Prostate gland (tissue), 2 donors: ENCODE measurements at regions not wholly inside any gene's neighbourhood (a gene's known extent, or its start where the extent isn't known, plus 50 kb on each side); places are given as distances from the start of the nearest gene placed in this dataset.
A peak's percentile ranks its signal among the peaks of the same experiment; 100 is the strongest.

Source experiments
- DNase-seq: peaks from one replicate; pipeline ENCODE4 v3.0.0-alpha.2; 2019; ENCODE audit warnings: low spot score
- H3K27ac ChIP-seq, 2 donors: fragments of 200-600 bp; sonication (generic); 2 replicates each; pipeline ENCODE4 v1.5.1; 2017 to 2019
- H3K27me3 ChIP-seq: fragments of 200-600 bp; sonication (generic); replicated peaks from 2 replicates; pipeline ENCODE4 v1.5.1; 2019; ENCODE audit not compliant: insufficient read depth
- H3K36me3 ChIP-seq, 2 donors: fragments of 200-600 bp; sonication (generic); 1 replicate in 1 of 2; 2 replicates in 1 of 2; pipeline versions ENCODE4 v1.5.1 to v1.8.1; 2017 to 2019
- H3K4me1 ChIP-seq: fragments of 200-600 bp; sonication (generic); replicated peaks from 2 replicates; pipeline ENCODE4 v1.5.1; 2019
- H3K4me3 ChIP-seq, 2 donors: fragments of 200-600 bp; sonication (generic); 2 replicates each; pipeline ENCODE4 v1.5.1; 2017 to 2019
- H3K9me3 ChIP-seq: fragments of 200-600 bp; sonication (generic); 2 replicates; pipeline ENCODE4 v1.5.1; 2017
- CTCF ChIP-seq, 4 experiments: fragments of 200-600 bp in 2 of 4; fragments of 450-650 bp in 2 of 4; sonication (generic) in 2 of 4; IDR thresholded peaks; 1 replicate in 3 of 4; 2 replicates in 1 of 4; pipeline ENCODE4 v1.5.1; 2016 to 2019; ENCODE audit warnings: antibody characterized with exemption in 4 of 4, mild to moderate bottlenecking in 2 of 4, moderate library complexity in 2 of 4
- POLR2A ChIP-seq: fragments of 450-650 bp; IDR thresholded peaks from one replicate; pipeline ENCODE4 v1.6.1; 2016; ENCODE audit warnings: antibody characterized with exemption, mild to moderate bottlenecking
- POLR2AphosphoS5 ChIP-seq: sonication (generic); formaldehyde crosslinking; IDR thresholded peaks from one replicate; pipeline ENCODE4 v1.6.1; 2017; ENCODE audit warnings: antibody characterized with exemption
- WGBS: methylation state at CpG from one replicate; pipeline ENCODE4 v1.1.5; 2018; 5-methylcytosine and 5-hydroxymethylcytosine counted together
- intact Hi-C: fragments of 100-400 bp; cut with DNase I; formaldehyde crosslinking; loops from one replicate; pipeline ENCODE4 v1.14.2; 2022

- Histone ChIP-seq H3K36me3 (no peaks in the 10 kb centered on the region), H3K27me3 (no peaks in the 10 kb centered on the region), H3K9me3 (no peaks in the 10 kb centered on the region), H3K4me1 (no peaks in the 10 kb centered on the region), H3K4me3 (no peak overlapping the region), H3K27ac (no peak overlapping the region)
- TF ChIP-seq POLR2AphosphoS5 (no peak), POLR2A (no peak), CTCF (IDR thresholded peaks at IDR 0.05) (no peak)
- WGBS = 32% methylated on average over 3 of the region's 3 CpGs
- intact Hi-C loops = no loop called here
- DNase-seq = no peak
Observed at GRCh38 chr11:80157447-80157846, 716.6 kb upstream of the TENM4 start.

GRCh38 chr11:80156062-80156461, 715.2 kb upstream of the TENM4 start:
- DNase-seq = no peak
- no peak for TF ChIP-seq POLR2AphosphoS5
- no peak for TF ChIP-seq CTCF (IDR thresholded peaks at IDR 0.05)
- no peak for TF ChIP-seq POLR2A
- intact Hi-C loops = no loop called here

GRCh38 chr11:80155412-80156017, 714.7 kb upstream of the TENM4 start:
- Histone ChIP-seq H3K27me3 (no peaks in the 10 kb centered on the region), H3K27ac (no peak overlapping the region), H3K9me3 (no peaks in the 10 kb centered on the region), H3K4me3 (no peak overlapping the region), H3K4me1 (no peaks in the 10 kb centered on the region), H3K36me3 (no peaks in the 10 kb centered on the region)
- intact Hi-C loops = no loop called here
- TF ChIP-seq POLR2A (no peak), CTCF (IDR thresholded peaks at IDR 0.05) (peak in 2 of 4 experiments; percentile 20 to 34)
- WGBS = 38% methylated on average over 4 of the region's 4 CpGs
- no peak for DNase-seq

More at GRCh38 chr11:80156062-80156461, 715.2 kb upstream of the TENM4 start:
- Histone ChIP-seq H3K9me3 (no peaks in the 10 kb centered on the region), H3K27me3 (no peaks in the 10 kb centered on the region), H3K36me3 (no peaks in the 10 kb centered on the region), H3K4me1 (no peaks in the 10 kb centered on the region), H3K4me3 (no peak overlapping the region), H3K27ac (no peak overlapping the region)
- 96% methylated on average over 1 of the region's 1 CpG for WGBS

- Histone ChIP-seq H3K36me3 (no peaks in the 10 kb centered on the region), H3K27ac (no peak overlapping the region), H3K4me3 (no peak overlapping the region), H3K9me3 (no peaks in the 10 kb centered on the region), H3K27me3 (no peaks in the 10 kb centered on the region), H3K4me1 (no peaks in the 10 kb centered on the region)
- TF ChIP-seq POLR2AphosphoS5 = no peak
- no peak for TF ChIP-seq POLR2A
- TF ChIP-seq CTCF (IDR thresholded peaks at IDR 0.05) = no peak
- DNase-seq = no peak
- intact Hi-C loops = no loop called here
- WGBS = 62% methylated on average over 6 of the region's 6 CpGs
Observed at GRCh38 chr11:80146232-80146631, 705.4 kb upstream of the TENM4 start.

GRCh38 chr11:80144897-80145594, 704.2 kb upstream of the TENM4 start:
- Histone ChIP-seq H3K27ac (no peak overlapping the region), H3K36me3 (no peaks in the 10 kb centered on the region), H3K9me3 (no peaks in the 10 kb centered on the region), H3K4me1 (no peaks in the 10 kb centered on the region), H3K27me3 (no peaks in the 10 kb centered on the region), H3K4me3 (no peak overlapping the region)
- TF ChIP-seq CTCF (IDR thresholded peaks at IDR 0.05) (no peak), POLR2AphosphoS5 (no peak), POLR2A (no peak)
- WGBS = 74% methylated on average over 2 of the region's 2 CpGs
- intact Hi-C loops = no loop called here
- no peak for DNase-seq
